RCC 7860 (cell line): ENCODE measurements at regions not wholly inside any gene's neighbourhood (a gene's known extent, or its start where the extent isn't known, plus 50 kb on each side); places are given as distances from the start of the nearest gene placed in this dataset.

ENCODE experiments used
- DNase-seq: peaks from one replicate; pipeline ENCODE4 v3.0.0-alpha.2; 2015; ENCODE audit warnings: low spot score
- FAIRE-seq: peaks from 2 replicates; lab custom pipeline; 2012; peaks lifted over from hg19 to GRCh38; lab: Jason Lieb, UNC

- DNase-seq (no peak), FAIRE-seq (no peak)
These were observed 290.0 kb downstream of the SETD4 start for GRCh38 chr21:35770101-35770945.

- no peak for DNase-seq
- no peak for FAIRE-seq
These were observed 292.1 kb downstream of the SETD4 start for GRCh38 chr21:35768187-35768586.

- DNase-seq (no peak), FAIRE-seq (no peak)
These were observed 295.7 kb downstream of the SETD4 start for GRCh38 chr21:35764586-35764985.

GRCh38 chr21:35764077-35764476 is 296.2 kb downstream of the SETD4 start:
- no peak for FAIRE-seq
- DNase-seq, result no peak

GRCh38 chr21:35754583-35754982 is 305.7 kb downstream of the SETD4 start:
- FAIRE-seq (no peak), DNase-seq (no peak)

- FAIRE-seq (no peak), DNase-seq (no peak)
These were observed 307.0 kb downstream of the SETD4 start for GRCh38 chr21:35753308-35753707.

- no peak for DNase-seq
- no peak for FAIRE-seq
These were observed 309.2 kb downstream of the SETD4 start for GRCh38 chr21:35751171-35751570.

- DNase-seq, result no peak
- no peak for FAIRE-seq
These were observed 310.4 kb downstream of the SETD4 start for GRCh38 chr21:35749904-35750303.

- no peak for DNase-seq
- FAIRE-seq, result no peak
These were observed 311.5 kb downstream of the SETD4 start for GRCh38 chr21:35748678-35749314.

GRCh38 chr21:35743571-35743970 is 316.8 kb downstream of the SETD4 start:
- peak; percentile 13 for DNase-seq
- FAIRE-seq, result no peak

- DNase-seq, result peak; percentile 70
- FAIRE-seq, result no peak
These were observed 321.9 kb downstream of the SETD4 start for GRCh38 chr21:35738347-35738961.

GRCh38 chr21:35737899-35738346 is 322.4 kb downstream of the SETD4 start:
- peak; percentile 90 for DNase-seq
- FAIRE-seq, result peak; percentile 97

- no peak for FAIRE-seq
- no peak for DNase-seq
These were observed 322.9 kb downstream of the SETD4 start for GRCh38 chr21:35737449-35737848.

- DNase-seq (no peak), FAIRE-seq (no peak)
These were observed 327.5 kb downstream of the SETD4 start for GRCh38 chr21:35732788-35733187.

- no peak for DNase-seq
- FAIRE-seq, result no peak
These were observed 330.0 kb downstream of the SETD4 start for GRCh38 chr21:35730325-35730724.

- DNase-seq (no peak), FAIRE-seq (no peak)
These were observed 332.5 kb downstream of the SETD4 start for GRCh38 chr21:35727830-35728229.

- no peak for FAIRE-seq
- DNase-seq, result no peak
These were observed 336.2 kb downstream of the SETD4 start for GRCh38 chr21:35724156-35724555.

GRCh38 chr21:35721701-35722100 is 338.6 kb downstream of the SETD4 start:
- FAIRE-seq, result no peak
- no peak for DNase-seq

- DNase-seq, result no peak
These were observed 340.1 kb downstream of the SETD4 start for GRCh38 chr21:35720208-35720731.

GRCh38 chr21:35719080-35719479 is 341.2 kb downstream of the SETD4 start:
- DNase-seq, result no peak
- no peak for FAIRE-seq

More at GRCh38 chr21:35720208-35720731, 340.1 kb downstream of the SETD4 start:
- FAIRE-seq, result no peak

- DNase-seq, result no peak
- no peak for FAIRE-seq
These were observed 343.3 kb downstream of the SETD4 start for GRCh38 chr21:35716876-35717565.
